GM12878 (cell line): ENCODE measurements at regions not wholly inside any gene's neighbourhood (a gene's known extent, or its start where the extent isn't known, plus 50 kb on each side); places are given as distances from the start of the nearest gene placed in this dataset.

ENCODE experiments used
- ATAC-seq: fragments of 200-7000 bp; cut with Tn5 transposase; 3 replicates; pipeline ENCODE4 v1.9.1; 2020; ENCODE audit warnings: mild to moderate bottlenecking, moderate library complexity
- BruUV-seq: library from RNA; stranded (reverse); fragments of 400-500 nt; replicated peaks from 2 replicates; lab custom pipeline; 2021; lab: Mats Ljungman, UMichigan
- CTCF ChIA-PET: fragments of 300-600 bp; sonication (Branson Sonifier 250); formaldehyde crosslinking; extraction: SDS; loops from one replicate; lab custom pipeline; 2021; ENCODE audit warnings: inconsistent platforms; lab: Yijun Ruan, JAX
- POLR2A ChIA-PET: fragments of 350-600 bp; formaldehyde crosslinking; extraction: SDS; loops from one replicate; lab custom pipeline; 2021; ENCODE audit warnings: inconsistent platforms; lab: Charles Lee
- RAD21 ChIA-PET: fragments of 300-600 bp; sonication (Branson Sonifier 250); formaldehyde crosslinking; loops from one replicate; lab custom pipeline; 2023; ENCODE audit warnings: antibody characterized with exemption; ENCODE audit not compliant: unreplicated experiment; lab: Charles Lee
- SMC1A ChIA-PET: fragments of 300-600 bp; sonication (Branson Sonifier 250); formaldehyde crosslinking; loops from one replicate; lab custom pipeline; 2023; ENCODE audit not compliant: unreplicated experiment, uncharacterized antibody; lab: Charles Lee
- DNase-seq: peaks from one replicate; pipeline ENCODE4 v3.0.0-alpha.2; 2011; ENCODE audit warnings: low read depth, low spot score
- FAIRE-seq: peaks from 3 replicates; lab custom pipeline; 2011; peaks lifted over from hg19 to GRCh38; lab: Jason Lieb, UNC
- H2AFZ ChIP-seq: 2 replicates; pipeline ENCODE4 v1.6.0; 2011; ENCODE audit warnings: low read depth, low read length, control low read depth; ENCODE audit not compliant: control insufficient read depth
- H3K27ac ChIP-seq: 2 replicates; pipeline ENCODE4 v1.5.1; 2011; ENCODE audit warnings: control low read depth; ENCODE audit not compliant: control insufficient read depth, insufficient read depth
- H3K27me3 ChIP-seq, 2 experiments: replicated peaks in 1 of 2; 2 replicates each; pipeline versions ENCODE4 v1.6.0 to v1.6.1; 2011; ENCODE audit warnings: low read length in 1 of 2; ENCODE audit not compliant: control insufficient read depth in 2 of 2, insufficient read depth in 2 of 2
- H3K36me3 ChIP-seq, 2 experiments: 2 replicates each; pipeline ENCODE4 v1.5.1; 2011; ENCODE audit warnings: low read length in 1 of 2; ENCODE audit not compliant: control insufficient read depth in 2 of 2, insufficient read depth in 2 of 2
- H3K4me1 ChIP-seq: 2 replicates; pipeline ENCODE4 v1.6.1; 2011; ENCODE audit warnings: mild to moderate bottlenecking, low read length, moderate library complexity, mixed read lengths; ENCODE audit not compliant: control insufficient read depth, insufficient read depth
- H3K4me2 ChIP-seq: 2 replicates; pipeline ENCODE4 v1.6.0; 2011; ENCODE audit warnings: control low read depth; ENCODE audit not compliant: control insufficient read depth, insufficient read depth
- H3K4me3 ChIP-seq: fragments of 200-600 bp; sonication (generic); 2 replicates; pipeline ENCODE4 v1.5.1; 2016
- H3K79me2 ChIP-seq: 2 replicates; pipeline ENCODE4 v1.6.0; 2011; ENCODE audit warnings: low read length; ENCODE audit not compliant: control insufficient read depth, insufficient read depth
- H3K9ac ChIP-seq: 2 replicates; pipeline ENCODE4 v1.8.0; 2011; ENCODE audit warnings: low read length, control low read depth, mixed read lengths; ENCODE audit not compliant: control insufficient read depth, insufficient read depth
- H3K9me3 ChIP-seq: replicated peaks from 3 replicates; pipeline ENCODE4 v1.5.1; 2011; ENCODE audit warnings: mild to moderate bottlenecking, low read length; ENCODE audit not compliant: control insufficient read depth, insufficient read depth
- H4K20me1 ChIP-seq: 2 replicates; pipeline ENCODE4 v1.6.0; 2011; ENCODE audit not compliant: control insufficient read depth, insufficient read depth
- NFXL1 ChIP-seq: fragments of 450-650 bp; IDR thresholded peaks from 2 replicates; pipeline ENCODE4 v1.6.1; 2017; ENCODE audit warnings: antibody characterized with exemption, mild to moderate bottlenecking, borderline replicate concordance
- ZNF622 ChIP-seq: fragments of 450-650 bp; IDR thresholded peaks from 2 replicates; pipeline ENCODE4 v1.6.1; 2017; ENCODE audit warnings: mild to moderate bottlenecking, inconsistent platforms
- WGBS: methylation state at CpG from one replicate; pipeline ENCODE4 v1.1.6; 2016; ENCODE audit warnings: low lambda C conversion rate; ENCODE audit not compliant: insufficient replicate concordance, insufficient coverage; ENCODE audit errors: missing lambda C conversion rate; 5-methylcytosine and 5-hydroxymethylcytosine counted together
- in situ Hi-C: fragments of 300-500 bp; cut with MboI; formaldehyde crosslinking; loops from 9 replicates; pipeline ENCODE4 v1.14.3; 2018; ENCODE audit warnings: mixed read lengths
- intact Hi-C: fragments of 100-400 bp; cut with micrococcal nuclease; formaldehyde crosslinking; loops from one replicate; pipeline ENCODE4 v1.14.2; 2022; ENCODE audit not compliant: unreplicated experiment
- TF ChIP-seq, protein P1 (sequence below): IDR thresholded peaks from 2 replicates; pipeline ENCODE4 v1.6.1; 2012; ENCODE audit warnings: mild to moderate bottlenecking, low read depth, low read length

DNA sequence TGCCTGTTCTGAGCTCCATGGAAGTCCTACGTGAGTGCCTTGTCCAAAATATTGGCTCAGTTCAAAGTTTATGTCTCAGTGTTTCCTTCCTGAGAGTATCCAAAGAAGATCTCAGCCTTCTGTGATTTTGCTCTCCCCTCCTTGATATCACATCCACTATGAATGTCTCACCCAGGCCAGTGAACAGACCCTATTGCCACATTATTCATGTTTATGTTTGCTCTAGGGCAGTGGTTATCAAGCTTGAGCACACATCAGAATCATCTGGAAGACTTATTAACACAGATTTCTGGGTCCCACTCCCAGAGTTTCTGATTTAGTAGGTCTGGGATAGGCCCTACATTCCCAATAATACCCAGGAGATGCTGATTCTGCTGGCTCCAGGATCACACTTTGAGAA, 145.0 kb upstream of the FGGY start (continued):
- TF ChIP-seq ZNF622: no peak

DNA sequence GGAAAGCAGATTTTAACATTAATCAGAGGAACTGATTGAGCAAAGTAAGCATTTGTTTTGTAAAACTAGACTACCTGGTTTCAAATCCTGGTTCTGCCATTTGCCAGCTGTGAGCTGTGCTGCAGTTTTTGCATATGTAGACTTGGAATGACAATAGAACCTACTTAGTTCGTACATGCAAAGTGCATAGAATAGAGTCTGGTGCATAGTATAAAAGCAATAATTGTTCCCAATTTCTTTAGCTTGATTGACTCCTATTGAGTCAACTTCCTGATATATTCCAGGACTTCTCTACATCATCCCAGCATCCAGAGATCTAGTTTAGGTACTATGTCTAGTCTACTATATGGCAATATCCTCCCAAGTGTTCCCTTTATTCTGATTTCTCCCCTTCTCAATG, 144.4 kb upstream of the FGGY start:
- DNase-seq (no peak), ATAC-seq (no peak), FAIRE-seq (no peak)
- ChIA-PET RAD21 (interaction anchor here (1.0 kb wide), 1 partner anchor 140 kb away, joined by 3 read pairs; no protein-coding TSS in a partner anchor), SMC1A (interaction anchor here (0.6 to 0.7 kb wide), 2 partner anchors 10 to 173 kb away, joined by 3 read pairs; no protein-coding TSS in a partner anchor), POLR2A (no interaction called here), CTCF (interaction anchor here (0.5 to 1.2 kb wide), 2 partner anchors 9 to 569 kb away, joined by 3 read pairs; no protein-coding TSS in a partner anchor)
- no peak overlapping the region for H2AFZ ChIP-seq
- H3K4me3 ChIP-seq: no peak overlapping the region
- TF ChIP-seq, protein P1, sequence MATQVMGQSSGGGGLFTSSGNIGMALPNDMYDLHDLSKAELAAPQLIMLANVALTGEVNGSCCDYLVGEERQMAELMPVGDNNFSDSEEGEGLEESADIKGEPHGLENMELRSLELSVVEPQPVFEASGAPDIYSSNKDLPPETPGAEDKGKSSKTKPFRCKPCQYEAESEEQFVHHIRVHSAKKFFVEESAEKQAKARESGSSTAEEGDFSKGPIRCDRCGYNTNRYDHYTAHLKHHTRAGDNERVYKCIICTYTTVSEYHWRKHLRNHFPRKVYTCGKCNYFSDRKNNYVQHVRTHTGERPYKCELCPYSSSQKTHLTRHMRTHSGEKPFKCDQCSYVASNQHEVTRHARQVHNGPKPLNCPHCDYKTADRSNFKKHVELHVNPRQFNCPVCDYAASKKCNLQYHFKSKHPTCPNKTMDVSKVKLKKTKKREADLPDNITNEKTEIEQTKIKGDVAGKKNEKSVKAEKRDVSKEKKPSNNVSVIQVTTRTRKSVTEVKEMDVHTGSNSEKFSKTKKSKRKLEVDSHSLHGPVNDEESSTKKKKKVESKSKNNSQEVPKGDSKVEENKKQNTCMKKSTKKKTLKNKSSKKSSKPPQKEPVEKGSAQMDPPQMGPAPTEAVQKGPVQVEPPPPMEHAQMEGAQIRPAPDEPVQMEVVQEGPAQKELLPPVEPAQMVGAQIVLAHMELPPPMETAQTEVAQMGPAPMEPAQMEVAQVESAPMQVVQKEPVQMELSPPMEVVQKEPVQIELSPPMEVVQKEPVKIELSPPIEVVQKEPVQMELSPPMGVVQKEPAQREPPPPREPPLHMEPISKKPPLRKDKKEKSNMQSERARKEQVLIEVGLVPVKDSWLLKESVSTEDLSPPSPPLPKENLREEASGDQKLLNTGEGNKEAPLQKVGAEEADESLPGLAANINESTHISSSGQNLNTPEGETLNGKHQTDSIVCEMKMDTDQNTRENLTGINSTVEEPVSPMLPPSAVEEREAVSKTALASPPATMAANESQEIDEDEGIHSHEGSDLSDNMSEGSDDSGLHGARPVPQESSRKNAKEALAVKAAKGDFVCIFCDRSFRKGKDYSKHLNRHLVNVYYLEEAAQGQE: no peak
- TF ChIP-seq NFXL1: no peak
- in situ Hi-C loops: no loop called here
- H3K4me1 ChIP-seq: peaks cover 11% of the 10 kb centered on the region; the same call in 1 of the 2 replicates
- H3K9ac ChIP-seq: no peak overlapping the region
- intact Hi-C loops: no loop called here
- H4K20me1 ChIP-seq: no peaks in the 10 kb centered on the region
- H3K9me3 ChIP-seq: no peaks in the 10 kb centered on the region
- H3K4me2 ChIP-seq: no peak overlapping the region
- BruUV-seq: no TSS peak
- no peaks in the 10 kb centered on the region for H3K36me3 ChIP-seq
- H3K27ac ChIP-seq: no peak overlapping the region
- no peaks in the 10 kb centered on the region for H3K79me2 ChIP-seq
- 46% methylated on average over 1 of the region's 1 CpG for WGBS
- H3K27me3 ChIP-seq: no peaks in the 10 kb centered on the region
